ENCODE measurements at regions not wholly inside any gene's neighbourhood (a gene's known extent, or its start where the extent isn't known, plus 50 kb on each side); places are given as distances from the start of the nearest gene placed in this dataset.

DNA sequence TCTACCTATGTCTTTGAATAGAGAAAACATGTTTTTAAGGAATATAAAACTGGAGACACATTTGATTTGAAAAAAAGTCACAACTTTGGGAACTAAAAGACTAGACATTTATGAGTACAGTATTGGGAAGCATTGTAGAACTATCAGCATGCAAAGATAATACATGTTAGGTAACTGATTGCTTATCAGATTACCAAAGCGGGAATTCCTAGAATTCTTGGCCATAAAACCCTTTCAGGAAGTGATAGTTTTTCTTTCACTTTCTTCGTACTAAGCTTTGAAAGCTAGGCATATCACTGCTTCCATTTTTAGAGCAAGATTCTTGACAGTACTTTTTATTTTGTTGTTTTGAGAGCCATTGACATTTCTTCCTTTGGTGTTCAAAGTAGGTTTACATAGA lies 646.6 kb upstream of the PITX2 start:
- no peak for TF ChIP-seq CTCF (IDR thresholded peaks at IDR 0.05; ENCODE audit: low read length)
- no peak for TF ChIP-seq EZH2 (optimal IDR thresholded peaks at IDR 0.05; ENCODE audit: low read depth, low read length)
- TF ChIP-seq EZH2phosphoT487 (IDR thresholded peaks at IDR 0.05; ENCODE audit: low read length) = no peak

All from MM.1S (cell line).